Neural cell (in vitro differentiated cells): ENCODE measurements at regions not wholly inside any gene's neighbourhood (a gene's known extent, or its start where the extent isn't known, plus 50 kb on each side); places are given as distances from the start of the nearest gene placed in this dataset.

Experiments used
- EP300 ChIP-seq: fragments of 450-650 bp; conservative IDR thresholded peaks from 2 replicates; pipeline ENCODE4 v1.6.1; 2014; ENCODE audit warnings: antibody characterized with exemption, mild to moderate bottlenecking, moderate library complexity; ENCODE audit not compliant: poor library complexity, severe bottlenecking
- EZH2 ChIP-seq: fragments of 200-600, 300-800 bp; shearing (Covaris generic), sonication (generic); IDR thresholded peaks from 2 replicates; pipeline ENCODE4 v1.6.1; 2014; ENCODE audit warnings: antibody characterized with exemption, low read length, borderline replicate concordance, mild to moderate bottlenecking; ENCODE audit not compliant: insufficient read depth, poor library complexity, severe bottlenecking
- RAD21 ChIP-seq: fragments of 450-650 bp; conservative IDR thresholded peaks from 2 replicates; pipeline ENCODE4 v1.6.1; 2014; ENCODE audit warnings: antibody characterized with exemption, mild to moderate bottlenecking, moderate library complexity
- TF ChIP-seq, protein P1 (sequence below): fragments of 450-650 bp; IDR thresholded peaks from 2 replicates; pipeline ENCODE4 v1.5.1; 2014; ENCODE audit warnings: antibody characterized with exemption, mild to moderate bottlenecking, moderate library complexity; ENCODE audit not compliant: poor library complexity, severe bottlenecking

GRCh38 chr16:6125483-6126259 is 1028.1 kb upstream of the EEF2KMT start:
- TF ChIP-seq, protein P1, sequence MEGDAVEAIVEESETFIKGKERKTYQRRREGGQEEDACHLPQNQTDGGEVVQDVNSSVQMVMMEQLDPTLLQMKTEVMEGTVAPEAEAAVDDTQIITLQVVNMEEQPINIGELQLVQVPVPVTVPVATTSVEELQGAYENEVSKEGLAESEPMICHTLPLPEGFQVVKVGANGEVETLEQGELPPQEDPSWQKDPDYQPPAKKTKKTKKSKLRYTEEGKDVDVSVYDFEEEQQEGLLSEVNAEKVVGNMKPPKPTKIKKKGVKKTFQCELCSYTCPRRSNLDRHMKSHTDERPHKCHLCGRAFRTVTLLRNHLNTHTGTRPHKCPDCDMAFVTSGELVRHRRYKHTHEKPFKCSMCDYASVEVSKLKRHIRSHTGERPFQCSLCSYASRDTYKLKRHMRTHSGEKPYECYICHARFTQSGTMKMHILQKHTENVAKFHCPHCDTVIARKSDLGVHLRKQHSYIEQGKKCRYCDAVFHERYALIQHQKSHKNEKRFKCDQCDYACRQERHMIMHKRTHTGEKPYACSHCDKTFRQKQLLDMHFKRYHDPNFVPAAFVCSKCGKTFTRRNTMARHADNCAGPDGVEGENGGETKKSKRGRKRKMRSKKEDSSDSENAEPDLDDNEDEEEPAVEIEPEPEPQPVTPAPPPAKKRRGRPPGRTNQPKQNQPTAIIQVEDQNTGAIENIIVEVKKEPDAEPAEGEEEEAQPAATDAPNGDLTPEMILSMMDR: no peak
- no peak for TF ChIP-seq EP300
- no peak for TF ChIP-seq RAD21
- TF ChIP-seq EZH2: no peak
